ENCODE measurements at regions not wholly inside any gene's neighbourhood (a gene's known extent, or its start where the extent isn't known, plus 50 kb on each side); places are given as distances from the start of the nearest gene placed in this dataset.

DNA sequence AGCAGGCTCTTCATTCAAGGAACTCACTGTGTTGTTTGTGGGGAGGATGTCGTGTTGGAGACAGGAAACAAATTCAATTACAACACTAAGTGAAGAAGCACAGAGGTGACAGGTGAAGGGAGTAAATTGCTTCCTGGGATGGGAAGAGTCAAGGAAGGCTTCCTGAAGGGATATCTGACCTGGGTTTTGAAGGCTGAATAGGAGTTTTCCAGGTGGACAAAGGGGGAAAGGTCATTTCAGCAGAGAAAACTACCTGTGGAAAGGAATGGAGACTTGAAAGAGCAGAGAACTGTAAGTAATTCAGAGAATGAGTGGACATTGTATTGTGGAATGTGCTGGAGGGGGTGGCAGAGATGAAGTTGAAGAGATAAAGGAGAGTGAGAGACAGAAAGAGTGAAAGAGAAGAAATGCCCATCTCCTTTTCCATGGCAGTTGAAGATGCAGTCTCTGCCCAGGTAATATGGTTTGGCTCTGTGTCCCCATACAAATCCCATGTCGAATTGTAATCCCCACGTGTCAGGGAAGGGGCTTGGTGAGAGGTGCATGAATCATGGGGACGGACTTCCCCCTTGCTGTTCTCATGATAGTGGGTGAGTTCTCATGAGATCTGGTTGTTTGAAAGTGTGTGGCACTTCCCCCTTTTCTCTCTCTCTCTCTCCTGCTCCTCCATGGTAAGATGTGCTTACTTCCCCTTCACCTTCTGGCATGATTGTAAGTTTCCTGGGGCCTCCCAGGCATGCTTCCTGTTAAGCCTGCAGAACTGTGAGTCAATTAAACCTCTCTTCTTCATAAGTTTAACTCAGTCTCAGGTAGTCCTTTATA, 205.7 kb upstream of the BCOR start:
- TF ChIP-seq EP300 (IDR thresholded peaks at IDR 0.05) (no peak), POLR2AphosphoS5 (IDR thresholded peaks at IDR 0.05) (no peak), POLR2A (IDR thresholded peaks at IDR 0.05; ENCODE audit: low read depth) (no peak)
- TF ChIP-seq, protein P1, sequence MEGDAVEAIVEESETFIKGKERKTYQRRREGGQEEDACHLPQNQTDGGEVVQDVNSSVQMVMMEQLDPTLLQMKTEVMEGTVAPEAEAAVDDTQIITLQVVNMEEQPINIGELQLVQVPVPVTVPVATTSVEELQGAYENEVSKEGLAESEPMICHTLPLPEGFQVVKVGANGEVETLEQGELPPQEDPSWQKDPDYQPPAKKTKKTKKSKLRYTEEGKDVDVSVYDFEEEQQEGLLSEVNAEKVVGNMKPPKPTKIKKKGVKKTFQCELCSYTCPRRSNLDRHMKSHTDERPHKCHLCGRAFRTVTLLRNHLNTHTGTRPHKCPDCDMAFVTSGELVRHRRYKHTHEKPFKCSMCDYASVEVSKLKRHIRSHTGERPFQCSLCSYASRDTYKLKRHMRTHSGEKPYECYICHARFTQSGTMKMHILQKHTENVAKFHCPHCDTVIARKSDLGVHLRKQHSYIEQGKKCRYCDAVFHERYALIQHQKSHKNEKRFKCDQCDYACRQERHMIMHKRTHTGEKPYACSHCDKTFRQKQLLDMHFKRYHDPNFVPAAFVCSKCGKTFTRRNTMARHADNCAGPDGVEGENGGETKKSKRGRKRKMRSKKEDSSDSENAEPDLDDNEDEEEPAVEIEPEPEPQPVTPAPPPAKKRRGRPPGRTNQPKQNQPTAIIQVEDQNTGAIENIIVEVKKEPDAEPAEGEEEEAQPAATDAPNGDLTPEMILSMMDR (IDR thresholded peaks at IDR 0.05) = no peak

Data from esophagus muscularis mucosa (tissue), 4 donors.